Motor neuron (in vitro differentiated cells): ENCODE measurements at regions not wholly inside any gene's neighbourhood (a gene's known extent, or its start where the extent isn't known, plus 50 kb on each side); places are given as distances from the start of the nearest gene placed in this dataset.
A peak's percentile ranks its signal among the peaks of the same experiment; 100 is the strongest.

ENCODE experiments used
- ATAC-seq, 8 experiments: fragments of 200-7000 bp; cut with Tn5 transposase; replicated peaks in 6 of 8; 2 replicates each; pipeline ENCODE4 v1.8.0; 2021; ENCODE audit warnings: mild to moderate bottlenecking in 8 of 8, moderate library complexity in 8 of 8
- H3K27ac ChIP-seq, 2 donors: fragments of 250-450 bp; sonication (Bioruptor Pico); 2 replicates each; pipeline ENCODE4 v1.9.0; 2021; ENCODE audit warnings: antibody characterized with exemption in 2 of 2, mild to moderate bottlenecking in 2 of 2, moderate library complexity in 1 of 2
- H3K4me1 ChIP-seq, 2 donors: fragments of 250-450 bp; sonication (Bioruptor Pico); replicated peaks in 1 of 2; 2 replicates each; pipeline ENCODE4 v1.6.1; 2021; ENCODE audit warnings: antibody characterized with exemption in 2 of 2, mild to moderate bottlenecking in 2 of 2, moderate library complexity in 1 of 2
- H3K4me3 ChIP-seq, 5 donors: fragments of 250-450 bp; sonication (Bioruptor Pico); 2 replicates each; pipeline ENCODE4 v1.9.0; 2021; ENCODE audit warnings: antibody characterized with exemption in 5 of 5, mild to moderate bottlenecking in 5 of 5, moderate library complexity in 4 of 5
- WGBS, 10 experiments: fragments of 450-650 bp; shearing (Covaris generic); methylation state at CpG; one replicate each; pipeline ENCODE4 v1.0.0; 2022; 5-methylcytosine and 5-hydroxymethylcytosine counted together
- in situ Hi-C, 9 experiments: fragments of 400-800 bp; cut with MboI; loops; one replicate each; pipeline ENCODE4 v1.15.0; 2021; ENCODE audit warnings: low sequenced_read_pairs in 9 of 9, low pct_unique_long_range_greater_than_20kb in 2 of 9; ENCODE audit not compliant: unreplicated experiment in 9 of 9

GRCh38 chr2:190121971-190122370, 59.4 kb upstream of the MSTN start:
- Histone ChIP-seq H3K4me3 (no peak overlapping the region), H3K27ac (no peak overlapping the region), H3K4me1 (no peaks in the 10 kb centered on the region)
- WGBS, 10 experiments: 13 to 91% (median 50%) methylated on average over 1 of the region's 1 CpG; no CpG with 5 or more reads in 3 of the 10 experiments
- no peak for ATAC-seq
- in situ Hi-C loops: no loop called here

- in situ Hi-C loops: no loop called here
- ATAC-seq: no peak
- H3K4me1 ChIP-seq: no peaks in the 10 kb centered on the region
Measured at GRCh38 chr2:190121305-190121704, 58.8 kb upstream of the MSTN start.

GRCh38 chr2:190119923-190120590, 57.5 kb upstream of the MSTN start:
- no peaks in the 10 kb centered on the region for H3K4me1 ChIP-seq
- no peak overlapping the region for H3K27ac ChIP-seq
- H3K4me3 ChIP-seq: no peak overlapping the region
- in situ Hi-C loops: no loop called here
- ATAC-seq: no peak
- WGBS, 10 experiments: 60 to 100% (median 88%) methylated on average over 1 to 12 of the region's 14 CpGs

More at GRCh38 chr2:190121305-190121704, 58.8 kb upstream of the MSTN start:
- Histone ChIP-seq H3K4me3 (no peak overlapping the region), H3K27ac (no peak overlapping the region)

- ATAC-seq: peak in 3 of 8 experiments; percentile 31 to 95 (median 72)
- H3K4me3 ChIP-seq: no peak overlapping the region
- in situ Hi-C loops: no loop called here
- H3K27ac ChIP-seq: no peak overlapping the region
- no peaks in the 10 kb centered on the region for H3K4me1 ChIP-seq
- WGBS, 10 experiments: 2 to 93% (median 76%) methylated on average over 2 to 10 of the region's 14 CpGs; no CpG with 5 or more reads in 1 of the 10 experiments
Measured at GRCh38 chr2:190119257-190119656, 56.7 kb upstream of the MSTN start.

GRCh38 chr2:190117305-190117704, 54.8 kb upstream of the MSTN start:
- Histone ChIP-seq H3K4me1 (no peaks in the 10 kb centered on the region), H3K4me3 (no peak overlapping the region), H3K27ac (no peak overlapping the region)
- 100% methylated on average over 1 of the region's 1 CpG; no CpG with 5 or more reads in 2 of the 10 experiments for WGBS, 10 experiments
- no peak for ATAC-seq
- in situ Hi-C loops: no loop called here

GRCh38 chr2:190113000-190113399, 50.5 kb upstream of the MSTN start:
- in situ Hi-C loops: no loop called here
- ATAC-seq: no peak
- H3K27ac ChIP-seq: no peak overlapping the region
- H3K4me3 ChIP-seq: no peak overlapping the region
- H3K4me1 ChIP-seq: no peaks in the 10 kb centered on the region
- WGBS, 10 experiments: 38 to 95% (median 79%) methylated on average over 1 to 2 of the region's 2 CpGs; no CpG with 5 or more reads in 1 of the 10 experiments
